RWPE1 (cell line): ENCODE measurements at regions not wholly inside any gene's neighbourhood (a gene's known extent, or its start where the extent isn't known, plus 50 kb on each side); places are given as distances from the start of the nearest gene placed in this dataset.

Source experiments
- CTCF ChIA-PET: fragments of 350-600 bp; sonication (Branson Sonifier 250); formaldehyde crosslinking; extraction: SDS; loops from one replicate; lab custom pipeline; 2021; lab: Yijun Ruan, JAX
- POLR2A ChIA-PET: fragments of 400-600 bp; formaldehyde crosslinking; extraction: SDS; loops from one replicate; lab custom pipeline; 2020; ENCODE audit warnings: antibody characterized with exemption; ENCODE audit not compliant: low non-redundant PET; lab: Yijun Ruan, JAX
- DNase-seq: peaks from one replicate; pipeline ENCODE4 v3.0.0; 2012; ENCODE audit warnings: low spot score
- H3K27ac ChIP-seq: fragments of 450-650 bp; 2 replicates; pipeline ENCODE4 v1.5.1; 2017
- TF ChIP-seq, protein P1 (sequence below): fragments of 450-650 bp; conservative IDR thresholded peaks from 2 replicates; pipeline ENCODE4 v1.5.1; 2017; ENCODE audit warnings: low read depth, mild to moderate bottlenecking

- POLR2A ChIA-PET: no interaction called here
Observed at GRCh38 chr9:90061187-90061586, 456.4 kb downstream of the GADD45G start.

GRCh38 chr9:90062982-90063381 lies 458.2 kb downstream of the GADD45G start:
- DNase-seq: no peak
- POLR2A ChIA-PET: no interaction called here
- CTCF ChIA-PET: no interaction called here
- TF ChIP-seq, protein P1, sequence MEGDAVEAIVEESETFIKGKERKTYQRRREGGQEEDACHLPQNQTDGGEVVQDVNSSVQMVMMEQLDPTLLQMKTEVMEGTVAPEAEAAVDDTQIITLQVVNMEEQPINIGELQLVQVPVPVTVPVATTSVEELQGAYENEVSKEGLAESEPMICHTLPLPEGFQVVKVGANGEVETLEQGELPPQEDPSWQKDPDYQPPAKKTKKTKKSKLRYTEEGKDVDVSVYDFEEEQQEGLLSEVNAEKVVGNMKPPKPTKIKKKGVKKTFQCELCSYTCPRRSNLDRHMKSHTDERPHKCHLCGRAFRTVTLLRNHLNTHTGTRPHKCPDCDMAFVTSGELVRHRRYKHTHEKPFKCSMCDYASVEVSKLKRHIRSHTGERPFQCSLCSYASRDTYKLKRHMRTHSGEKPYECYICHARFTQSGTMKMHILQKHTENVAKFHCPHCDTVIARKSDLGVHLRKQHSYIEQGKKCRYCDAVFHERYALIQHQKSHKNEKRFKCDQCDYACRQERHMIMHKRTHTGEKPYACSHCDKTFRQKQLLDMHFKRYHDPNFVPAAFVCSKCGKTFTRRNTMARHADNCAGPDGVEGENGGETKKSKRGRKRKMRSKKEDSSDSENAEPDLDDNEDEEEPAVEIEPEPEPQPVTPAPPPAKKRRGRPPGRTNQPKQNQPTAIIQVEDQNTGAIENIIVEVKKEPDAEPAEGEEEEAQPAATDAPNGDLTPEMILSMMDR: no peak
- H3K27ac ChIP-seq: no peak overlapping the region

More at GRCh38 chr9:90061187-90061586, 456.4 kb downstream of the GADD45G start:
- no peak overlapping the region for H3K27ac ChIP-seq
- CTCF ChIA-PET: interaction anchor here (0.6 to 0.9 kb wide), 4 partner anchors 9 to 576 kb away, joined by 3 to 4 read pairs (median 4); no protein-coding TSS in a partner anchor
- no peak for DNase-seq
- TF ChIP-seq, protein P1: no peak

DNA sequence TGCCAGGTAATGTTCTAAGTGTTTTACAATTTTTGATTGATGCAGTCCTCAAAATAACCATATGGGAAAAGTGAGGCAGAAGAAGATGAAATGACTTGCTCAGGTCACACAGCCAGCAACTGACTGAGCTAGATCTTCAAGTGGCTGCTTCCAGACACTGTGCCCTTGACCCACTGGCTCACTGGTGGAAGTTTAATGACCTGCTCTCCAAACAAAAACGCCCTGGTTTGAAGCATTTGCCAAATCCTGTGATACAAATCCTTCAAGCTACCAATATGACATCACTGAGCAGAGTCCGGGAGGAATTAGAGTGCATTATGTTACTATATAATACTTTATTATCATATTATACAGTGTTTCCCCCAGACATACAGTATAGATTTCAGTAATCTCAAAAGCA lies 459.4 kb downstream of the GADD45G start:
- TF ChIP-seq, protein P1: no peak
- CTCF ChIA-PET: interaction anchor here (0.7 kb wide), 1 partner anchor 9 kb away, joined by 3 read pairs; no protein-coding TSS in a partner anchor
- POLR2A ChIA-PET: no interaction called here
- no peak overlapping the region for H3K27ac ChIP-seq
- no peak for DNase-seq

GRCh38 chr9:90064971-90065370 lies 460.2 kb downstream of the GADD45G start:
- POLR2A ChIA-PET: no interaction called here
- no peak for DNase-seq
- H3K27ac ChIP-seq: no peak overlapping the region
- TF ChIP-seq, protein P1: no peak
- CTCF ChIA-PET: interaction anchor here (1.2 kb wide), 1 partner anchor 461 kb away, joined by 3 read pairs; no protein-coding TSS in a partner anchor

GRCh38 chr9:90065851-90066250 lies 461.0 kb downstream of the GADD45G start:
- no peak overlapping the region for H3K27ac ChIP-seq
- DNase-seq: no peak
- POLR2A ChIA-PET: no interaction called here
- TF ChIP-seq, protein P1: no peak
- CTCF ChIA-PET: interaction anchor here (0.6 to 1.2 kb wide), 2 partner anchors 117 to 462 kb away, joined by 3 to 5 read pairs; no protein-coding TSS in a partner anchor

DNA sequence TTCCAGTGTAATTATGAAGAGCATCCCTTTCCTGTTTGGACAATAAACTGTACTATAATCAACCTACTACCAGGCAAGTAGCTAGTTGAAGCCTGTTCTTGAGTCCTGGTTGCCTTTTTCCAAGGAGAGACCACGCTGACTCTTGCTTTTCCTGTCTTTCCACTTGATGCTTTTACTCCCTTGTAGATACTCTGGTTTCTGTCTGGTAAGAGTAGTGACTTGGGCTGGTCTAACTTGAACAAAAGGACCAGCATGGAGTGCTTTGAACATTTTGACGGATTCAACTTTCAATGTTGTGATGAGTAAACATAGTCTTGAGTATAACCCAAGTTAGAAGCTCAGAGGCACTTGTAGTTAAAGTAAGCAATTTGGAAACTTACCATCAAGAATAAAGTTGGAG lies 464.3 kb downstream of the GADD45G start:
- TF ChIP-seq, protein P1: no peak
- ChIA-PET POLR2A (no interaction called here), CTCF (interaction anchor here (0.7 kb wide), 1 partner anchor 23 kb away, joined by 3 read pairs; no protein-coding TSS in a partner anchor)
- H3K27ac ChIP-seq: no peak overlapping the region
- no peak for DNase-seq
